Esophagus squamous epithelium (tissue), 5 donors: ENCODE measurements at regions not wholly inside any gene's neighbourhood (a gene's known extent, or its start where the extent isn't known, plus 50 kb on each side); places are given as distances from the start of the nearest gene placed in this dataset.

Source experiments
- DNase-seq: peaks from one replicate; lab custom pipeline; 2025; lab: John Stamatoyannopoulos, UW
- H3K27ac ChIP-seq, 4 donors: fragments of 200-600 bp; sonication (generic); one replicate each; pipeline ENCODE4 v1.5.1; 2016 to 2019; ENCODE audit warnings: mild to moderate bottlenecking in 1 of 4
- H3K27me3 ChIP-seq, 4 donors: fragments of 200-600 bp; sonication (generic); 1 replicate in 3 of 4; 2 replicates in 1 of 4; pipeline versions ENCODE4 v1.5.1 to v1.6.0; 2017 to 2021; ENCODE audit warnings: antibody characterized with exemption in 1 of 4
- H3K36me3 ChIP-seq, 3 donors: fragments of 200-600 bp; sonication (generic); one replicate each; pipeline ENCODE4 v1.5.1; 2016 to 2019
- H3K4me1 ChIP-seq, 3 donors: fragments of 200-600 bp; sonication (generic); one replicate each; pipeline ENCODE4 v1.5.1; 2017 to 2019
- H3K4me3 ChIP-seq, 4 donors: fragments of 200-600 bp; sonication (generic); 1 replicate in 3 of 4; 2 replicates in 1 of 4; pipeline ENCODE4 v1.5.1; 2016 to 2019; ENCODE audit warnings: mild to moderate bottlenecking in 2 of 4, moderate library complexity in 1 of 4
- H3K9me3 ChIP-seq, 3 donors: fragments of 200-600 bp; sonication (generic); one replicate each; pipeline ENCODE4 v1.5.1; 2016 to 2019
- POLR2A ChIP-seq, 4 donors: fragments of 450-650 bp; IDR thresholded peaks; one replicate each; pipeline ENCODE4 v1.6.1; 2017; ENCODE audit warnings: antibody characterized with exemption in 4 of 4, mild to moderate bottlenecking in 4 of 4, moderate library complexity in 3 of 4
- WGBS, 2 donors: methylation state at CpG; one replicate each; pipeline ENCODE4 v1.1.5; 2018; 5-methylcytosine and 5-hydroxymethylcytosine counted together
- intact Hi-C: fragments of 100-400 bp; cut with DNase I; formaldehyde crosslinking; loops from one replicate; pipeline ENCODE4 v1.15.0; 2022
- TF ChIP-seq, protein P1 (sequence below), 6 experiments: fragments of 450-650 bp in 4 of 6; fragments of 200-600 bp in 2 of 6; sonication (generic) in 2 of 6; IDR thresholded peaks; one replicate each; pipeline ENCODE4 v1.5.1; 2016 to 2019; ENCODE audit warnings: antibody characterized with exemption in 6 of 6, mild to moderate bottlenecking in 4 of 6, moderate library complexity in 4 of 6
- donor health status: DM: yes; HTN: yes; CAD: no.

- WGBS, 2 donors, result 84 to 95% methylated on average over 2 of the region's 2 CpGs
- DNase-seq, result no peak
- H3K9me3 ChIP-seq, result no peaks in the 10 kb centered on the region
Observed at GRCh38 chr12:93272997-93273396, 104.7 kb upstream of the NUDT4 start.

GRCh38 chr12:93273834-93274564 is 103.7 kb upstream of the NUDT4 start:
- WGBS, 2 donors, result 47 to 68% methylated on average over 7 to 8 of the region's 8 CpGs
- H3K27me3 ChIP-seq, result no peaks in the 10 kb centered on the region
- no peak for DNase-seq
- peaks cover 0 to 4% (median 0%) of the 10 kb centered on the region in 3 donors for H3K4me1 ChIP-seq
- no peak overlapping the region for H3K27ac ChIP-seq
- intact Hi-C loops, result no loop called here
- H3K9me3 ChIP-seq, result no peaks in the 10 kb centered on the region
- TF ChIP-seq, protein P1, sequence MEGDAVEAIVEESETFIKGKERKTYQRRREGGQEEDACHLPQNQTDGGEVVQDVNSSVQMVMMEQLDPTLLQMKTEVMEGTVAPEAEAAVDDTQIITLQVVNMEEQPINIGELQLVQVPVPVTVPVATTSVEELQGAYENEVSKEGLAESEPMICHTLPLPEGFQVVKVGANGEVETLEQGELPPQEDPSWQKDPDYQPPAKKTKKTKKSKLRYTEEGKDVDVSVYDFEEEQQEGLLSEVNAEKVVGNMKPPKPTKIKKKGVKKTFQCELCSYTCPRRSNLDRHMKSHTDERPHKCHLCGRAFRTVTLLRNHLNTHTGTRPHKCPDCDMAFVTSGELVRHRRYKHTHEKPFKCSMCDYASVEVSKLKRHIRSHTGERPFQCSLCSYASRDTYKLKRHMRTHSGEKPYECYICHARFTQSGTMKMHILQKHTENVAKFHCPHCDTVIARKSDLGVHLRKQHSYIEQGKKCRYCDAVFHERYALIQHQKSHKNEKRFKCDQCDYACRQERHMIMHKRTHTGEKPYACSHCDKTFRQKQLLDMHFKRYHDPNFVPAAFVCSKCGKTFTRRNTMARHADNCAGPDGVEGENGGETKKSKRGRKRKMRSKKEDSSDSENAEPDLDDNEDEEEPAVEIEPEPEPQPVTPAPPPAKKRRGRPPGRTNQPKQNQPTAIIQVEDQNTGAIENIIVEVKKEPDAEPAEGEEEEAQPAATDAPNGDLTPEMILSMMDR (IDR thresholded peaks at IDR 0.05), result no peak
- TF ChIP-seq POLR2A (IDR thresholded peaks at IDR 0.05), result no peak
- H3K4me3 ChIP-seq, result no peak overlapping the region
- no peaks in the 10 kb centered on the region for H3K36me3 ChIP-seq

More at GRCh38 chr12:93272997-93273396, 104.7 kb upstream of the NUDT4 start:
- Histone ChIP-seq H3K36me3 (no peaks in the 10 kb centered on the region), H3K27ac (no peak overlapping the region), H3K4me1 (peaks cover 0 to 4% (median 0%) of the 10 kb centered on the region in 3 donors), H3K4me3 (no peak overlapping the region), H3K27me3 (no peaks in the 10 kb centered on the region)
- TF ChIP-seq POLR2A (IDR thresholded peaks at IDR 0.05), result no peak
- TF ChIP-seq, protein P1 (IDR thresholded peaks at IDR 0.05), result no peak
- intact Hi-C loops, result no loop called here

DNA sequence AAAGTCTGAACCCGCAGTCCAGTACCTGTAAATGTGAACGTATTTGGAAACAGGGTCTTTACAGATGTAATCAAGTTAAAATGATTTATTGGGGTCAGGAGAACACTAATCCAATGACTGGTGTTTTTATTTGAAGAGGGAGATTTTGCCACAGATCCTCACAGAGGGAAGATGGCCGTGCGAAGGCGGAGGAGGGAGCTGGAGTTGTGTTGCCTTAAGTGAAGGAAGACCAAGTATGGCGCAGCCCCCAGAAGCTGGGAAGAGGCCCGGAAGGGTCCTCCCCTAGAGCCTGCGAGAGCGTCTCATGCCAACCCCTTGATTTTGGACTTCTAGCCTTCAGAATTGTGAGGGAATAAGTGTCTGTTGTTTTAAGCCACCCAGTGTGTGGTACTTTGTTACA is 102.8 kb upstream of the NUDT4 start:
- H3K4me1 ChIP-seq, result peaks cover 0 to 4% (median 0%) of the 10 kb centered on the region in 3 donors
- no peaks in the 10 kb centered on the region for H3K27me3 ChIP-seq
- H3K27ac ChIP-seq, result no peak overlapping the region
- no peaks in the 10 kb centered on the region for H3K9me3 ChIP-seq
- DNase-seq, result no peak
- TF ChIP-seq, protein P1 (IDR thresholded peaks at IDR 0.05), result no peak
- TF ChIP-seq POLR2A (IDR thresholded peaks at IDR 0.05), result no peak
- no peaks in the 10 kb centered on the region for H3K36me3 ChIP-seq
- 94 to 96% methylated on average over 9 of the region's 9 CpGs for WGBS, 2 donors
- intact Hi-C loops, result no loop called here
- no peak overlapping the region for H3K4me3 ChIP-seq

GRCh38 chr12:93275589-93275988 is 102.1 kb upstream of the NUDT4 start:
- TF ChIP-seq, protein P1 (IDR thresholded peaks at IDR 0.05), result no peak
- Histone ChIP-seq H3K36me3 (no peaks in the 10 kb centered on the region), H3K4me1 (peaks cover 0 to 4% (median 0%) of the 10 kb centered on the region in 3 donors), H3K9me3 (no peaks in the 10 kb centered on the region), H3K27me3 (no peaks in the 10 kb centered on the region), H3K4me3 (no peak overlapping the region), H3K27ac (no peak overlapping the region)
- 89 to 100% methylated on average over 1 to 7 of the region's 7 CpGs for WGBS, 2 donors
- DNase-seq, result no peak
- intact Hi-C loops, result no loop called here

- 61% methylated on average over 2 of the region's 2 CpGs; no CpG with 5 or more reads in 1 of the 2 donors for WGBS, 2 donors
- DNase-seq, result no peak
- Histone ChIP-seq H3K36me3 (no peaks in the 10 kb centered on the region), H3K27me3 (no peaks in the 10 kb centered on the region), H3K27ac (no peak overlapping the region), H3K4me3 (no peak overlapping the region), H3K9me3 (no peaks in the 10 kb centered on the region), H3K4me1 (no peaks in the 10 kb centered on the region)
- intact Hi-C loops, result no loop called here
- TF ChIP-seq POLR2A (IDR thresholded peaks at IDR 0.05), result no peak
- TF ChIP-seq, protein P1 (IDR thresholded peaks at IDR 0.05), result no peak
Observed at GRCh38 chr12:93279565-93280412, 97.9 kb upstream of the NUDT4 start.
